Endothelial cell of umbilical vein (primary cell): ENCODE measurements at regions not wholly inside any gene's neighbourhood (a gene's known extent, or its start where the extent isn't known, plus 50 kb on each side); places are given as distances from the start of the nearest gene placed in this dataset.

ENCODE experiments used
- BruUV-seq: library from RNA; stranded (reverse); fragments of 400-500 nt; replicated peaks from 2 replicates; lab custom pipeline; 2021; lab: Mats Ljungman, UMichigan
- CTCF ChIA-PET: fragments of 300-600, 350-600 bp; sonication (Branson Sonifier 250); formaldehyde crosslinking; loops from one replicate; lab custom pipeline; 2021; ENCODE audit warnings: antibody characterized with exemption, inconsistent platforms; lab: Charles Lee
- POLR2A ChIA-PET: fragments of 300-600, 350-600 bp; sonication (Branson Sonifier 250); formaldehyde crosslinking; loops from one replicate; lab custom pipeline; 2021; ENCODE audit warnings: antibody characterized with exemption, inconsistent platforms; lab: Charles Lee
- DNase-seq: peaks from one replicate; pipeline ENCODE4 v3.0.0-alpha.2; 2011; ENCODE audit warnings: low read depth, low spot score
- FAIRE-seq: peaks from 2 replicates; lab custom pipeline; 2011; peaks lifted over from hg19 to GRCh38; lab: Jason Lieb, UNC
- H2AFZ ChIP-seq: 2 replicates; pipeline ENCODE4 v1.6.0; 2012; ENCODE audit warnings: low read depth, low read length, control low read depth, inconsistent platforms
- H3K27ac ChIP-seq: 2 replicates; pipeline ENCODE4 v1.5.1; 2011; ENCODE audit warnings: low read depth, mild to moderate bottlenecking, control low read depth, low read length, moderate library complexity; ENCODE audit not compliant: insufficient read depth
- H3K27me3 ChIP-seq, 2 experiments: 2 replicates each; pipeline versions ENCODE4 v1.6.0 to v1.6.1; 2011; ENCODE audit warnings: low read length in 2 of 2, mixed read lengths in 1 of 2; ENCODE audit not compliant: control insufficient read depth in 2 of 2, insufficient read depth in 2 of 2
- H3K36me3 ChIP-seq, 2 experiments: 2 replicates in 1 of 2; 3 replicates in 1 of 2; pipeline ENCODE4 v1.5.1; 2011; ENCODE audit warnings: low read length in 2 of 2, mild to moderate bottlenecking in 1 of 2, moderate library complexity in 1 of 2; ENCODE audit not compliant: control insufficient read depth in 2 of 2, insufficient read depth in 2 of 2; ENCODE audit errors: extremely low read depth in 1 of 2
- H3K4me1 ChIP-seq: 3 replicates; pipeline ENCODE4 v1.5.1; 2011; ENCODE audit warnings: mild to moderate bottlenecking, low read length; ENCODE audit not compliant: control insufficient read depth, insufficient read depth; ENCODE audit errors: extremely low read depth
- H3K4me2 ChIP-seq: 2 replicates; pipeline ENCODE4 v1.6.1; 2011; ENCODE audit warnings: low read length, control low read depth, mixed read lengths; ENCODE audit not compliant: insufficient read depth
- H3K4me3 ChIP-seq, 3 experiments: fragments of 200-600 bp in 1 of 3; sonication (generic), shearing (Covaris generic) in 1 of 3; replicated peaks in 1 of 3; 2 replicates each; pipeline ENCODE4 v1.5.1; 2011 to 2016; ENCODE audit warnings: control low read depth in 3 of 3, low read length in 3 of 3, mild to moderate bottlenecking in 2 of 3, inconsistent platforms in 1 of 3, low read depth in 1 of 3, moderate library complexity in 1 of 3; ENCODE audit not compliant: insufficient read depth in 1 of 3
- H3K79me2 ChIP-seq: 2 replicates; pipeline ENCODE4 v1.6.0; 2012; ENCODE audit warnings: low read length, inconsistent platforms; ENCODE audit not compliant: control insufficient read depth, insufficient read depth
- H3K9ac ChIP-seq: replicated peaks from 2 replicates; pipeline ENCODE3; 2011; ENCODE audit warnings: low read length, control low read depth; ENCODE audit not compliant: insufficient read depth; ENCODE audit errors: extremely low read depth
- H3K9me1 ChIP-seq: replicated peaks from 3 replicates; pipeline ENCODE4 v1.6.0; 2011; ENCODE audit warnings: mild to moderate bottlenecking, low read length; ENCODE audit not compliant: control insufficient read depth, insufficient read depth; ENCODE audit errors: extremely low read depth
- H3K9me3 ChIP-seq: replicated peaks from 2 replicates; pipeline ENCODE4 v1.5.1; 2012; ENCODE audit warnings: low read length, inconsistent platforms; ENCODE audit not compliant: control insufficient read depth, insufficient read depth
- H4K20me1 ChIP-seq: replicated peaks from 2 replicates; pipeline ENCODE3; 2011; ENCODE audit warnings: mild to moderate bottlenecking, low read length; ENCODE audit not compliant: control insufficient read depth, insufficient read depth; ENCODE audit errors: extremely low read depth
- CTCF ChIP-seq, 2 donors: IDR thresholded peaks; 1 replicate in 1 of 2; 2 replicates in 1 of 2; pipeline ENCODE4 v1.5.1; 2011; ENCODE audit warnings: low read length in 2 of 2, mild to moderate bottlenecking in 2 of 2, moderate library complexity in 2 of 2, control low read depth in 1 of 2, inconsistent platforms in 1 of 2, low read depth in 1 of 2; ENCODE audit not compliant: insufficient read depth in 1 of 2; ENCODE audit errors: extremely low read depth in 1 of 2
- EZH2 ChIP-seq: IDR thresholded peaks from 2 replicates; pipeline ENCODE4 v1.6.1; 2012; ENCODE audit warnings: borderline replicate concordance, low read depth, mild to moderate bottlenecking, moderate library complexity, low read length, inconsistent platforms; ENCODE audit not compliant: severe bottlenecking
- FOS ChIP-seq: IDR thresholded peaks from 2 replicates; pipeline ENCODE4 v1.6.1; 2011; ENCODE audit warnings: mild to moderate bottlenecking, low read length, moderate library complexity, borderline replicate concordance; ENCODE audit not compliant: insufficient read depth
- GATA2 ChIP-seq: IDR thresholded peaks from 2 replicates; pipeline ENCODE4 v1.7.0; 2011; ENCODE audit warnings: low read depth, mild to moderate bottlenecking, moderate library complexity, mixed read lengths, low read length; ENCODE audit not compliant: insufficient read length, insufficient read depth
- JUN ChIP-seq: IDR thresholded peaks from 2 replicates; pipeline ENCODE4 v1.6.1; 2011; ENCODE audit warnings: borderline replicate concordance, low read depth; ENCODE audit not compliant: insufficient read length, insufficient read depth
- MAX ChIP-seq: IDR thresholded peaks from 2 replicates; pipeline ENCODE4 v1.6.1; 2011; ENCODE audit not compliant: insufficient read depth, insufficient read length
- MYC ChIP-seq: IDR thresholded peaks from one replicate; pipeline ENCODE4 v1.6.1; 2011; ENCODE audit warnings: mild to moderate bottlenecking, low read depth, low read length
- POLR2A ChIP-seq: IDR thresholded peaks from 2 replicates; pipeline ENCODE4 v1.6.1; 2012; ENCODE audit warnings: low read depth, mild to moderate bottlenecking, control low read depth, low read length
- POLR2AphosphoS5 ChIP-seq: IDR thresholded peaks from 2 replicates; pipeline ENCODE4 v1.6.1; 2012; ENCODE audit warnings: low read depth, mild to moderate bottlenecking, control low read depth, low read length, moderate library complexity; ENCODE audit not compliant: insufficient read depth
- dilution Hi-C: fragments of 300-500 bp; cut with MboI; formaldehyde crosslinking; loops from one replicate; pipeline ENCODE4 v1.15.0; 2019; ENCODE audit warnings: low sequenced_read_pairs; ENCODE audit not compliant: extremely low pct_ligation_motif_present
- intact Hi-C: fragments of 100-400 bp; cut with micrococcal nuclease; formaldehyde crosslinking; loops from one replicate; pipeline ENCODE4 v1.10.0; 2022

- dilution Hi-C loops (no loop called here), intact Hi-C loops (no loop called here)
- Histone ChIP-seq H3K4me2 (no peak overlapping the region), H3K79me2 (no peaks in the 10 kb centered on the region), H3K4me1 (no peaks in the 10 kb centered on the region), H3K9me1 (no peaks in the 10 kb centered on the region), H4K20me1 (no peaks in the 10 kb centered on the region), H3K27ac (no peak overlapping the region), H3K9me3 (peaks cover 14% of the 10 kb centered on the region), H2AFZ (no peak overlapping the region), H3K4me3 (no peak overlapping the region), H3K9ac (no peak overlapping the region), H3K36me3 (no peaks in the 10 kb centered on the region), H3K27me3 (no peaks in the 10 kb centered on the region)
- DNase-seq (no peak), FAIRE-seq (no peak)
- CTCF ChIA-PET = no interaction called here
- POLR2A ChIA-PET = no interaction called here
- TF ChIP-seq POLR2A (no peak), MAX (no peak), MYC (no peak), CTCF (IDR thresholded peaks at IDR 0.05; ENCODE audit: extremely low read depth in 1 of 2, insufficient read depth in 1 of 2, low read depth in 1 of 2, low read length in 2 of 2) (no peak), EZH2 (no peak), POLR2AphosphoS5 (no peak), JUN (no peak), GATA2 (no peak), FOS (no peak)
- no TSS peak for BruUV-seq
These were observed 801.2 kb upstream of the SLITRK1 start for GRCh38 chr13:84683448-84683847.
